ENCODE measurements at regions not wholly inside any gene's neighbourhood (a gene's known extent, or its start where the extent isn't known, plus 50 kb on each side); places are given as distances from the start of the nearest gene placed in this dataset.

DNA sequence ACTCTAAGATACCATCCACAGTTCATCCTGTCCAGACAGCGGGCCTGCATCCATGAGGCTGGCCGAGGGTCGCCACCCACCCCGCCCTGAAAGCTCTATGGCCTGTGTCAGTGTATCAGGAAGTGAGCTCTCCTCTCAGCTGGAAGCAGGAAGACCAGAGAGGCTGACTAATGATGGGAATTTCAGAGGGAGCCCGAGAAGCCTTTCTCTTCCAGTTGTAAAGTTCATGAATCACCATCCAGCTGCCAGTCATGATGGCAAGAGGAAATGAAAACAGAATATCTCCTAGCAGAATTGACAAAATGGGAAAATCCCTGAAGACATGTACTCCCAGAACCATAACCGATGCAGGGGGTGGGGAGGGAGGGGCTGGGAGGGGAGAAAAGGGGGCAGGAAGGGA, 109.6 kb upstream of the RPS6KA2 start:
- no peak for TF ChIP-seq CTCF (IDR thresholded peaks at IDR 0.05)
- TF ChIP-seq EZH2 (IDR thresholded peaks at IDR 0.05; ENCODE audit: borderline replicate concordance, insufficient read depth, low read depth, low read length, poor library complexity, severe bottlenecking): no peak

All from B cell (primary cell).